GM13976 (cell line): ENCODE measurements at regions not wholly inside any gene's neighbourhood (a gene's known extent, or its start where the extent isn't known, plus 50 kb on each side); places are given as distances from the start of the nearest gene placed in this dataset.

Experiments used
- DNase-seq: peaks from one replicate; pipeline ENCODE4 v3.0.0; 2012; ENCODE audit warnings: low spot score
- CTCF ChIP-seq: IDR thresholded peaks from 2 replicates; pipeline ENCODE4 v1.5.1; 2012; ENCODE audit warnings: borderline replicate concordance, mild to moderate bottlenecking; ENCODE audit not compliant: insufficient read depth; ENCODE audit errors: extremely low read depth, missing control alignments, control extremely low read depth
- in situ Hi-C: fragments of 300-500 bp; cut with MboI; formaldehyde crosslinking; loops from one replicate; pipeline ENCODE4 v1.12.0; 2022; ENCODE audit warnings: low sequenced_read_pairs, mixed read lengths, inconsistent platforms; ENCODE audit not compliant: unreplicated experiment

DNA sequence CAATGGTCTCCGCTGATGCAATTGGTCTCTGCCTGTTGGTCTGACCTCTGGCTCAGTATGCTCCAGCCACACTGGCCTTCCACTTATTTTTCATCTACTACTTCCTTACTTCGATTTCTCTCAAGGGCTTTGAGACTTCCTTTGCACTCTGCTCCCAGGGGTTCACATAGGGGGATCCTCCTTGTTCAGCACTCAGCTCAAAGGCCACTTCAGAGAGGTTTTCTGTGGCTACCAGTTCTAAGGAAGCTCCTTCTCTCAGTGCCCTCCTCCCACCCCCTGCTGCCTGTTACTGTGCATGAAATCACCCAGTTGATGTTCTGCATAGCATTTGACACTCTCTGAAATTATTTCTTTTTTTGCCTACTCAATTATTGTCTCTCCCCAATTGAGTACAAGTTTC, 476.4 kb downstream of the HS3ST3B1 start:
- no peak for TF ChIP-seq CTCF
- DNase-seq = no peak
- in situ Hi-C loops = no loop called here

GRCh38 chr17:14776791-14777190, 475.9 kb downstream of the HS3ST3B1 start:
- in situ Hi-C loops = no loop called here
- DNase-seq = no peak
- TF ChIP-seq CTCF = no peak

GRCh38 chr17:14775731-14776492, 475.0 kb downstream of the HS3ST3B1 start:
- DNase-seq = no peak
- no peak for TF ChIP-seq CTCF
- in situ Hi-C loops = no loop called here

DNA sequence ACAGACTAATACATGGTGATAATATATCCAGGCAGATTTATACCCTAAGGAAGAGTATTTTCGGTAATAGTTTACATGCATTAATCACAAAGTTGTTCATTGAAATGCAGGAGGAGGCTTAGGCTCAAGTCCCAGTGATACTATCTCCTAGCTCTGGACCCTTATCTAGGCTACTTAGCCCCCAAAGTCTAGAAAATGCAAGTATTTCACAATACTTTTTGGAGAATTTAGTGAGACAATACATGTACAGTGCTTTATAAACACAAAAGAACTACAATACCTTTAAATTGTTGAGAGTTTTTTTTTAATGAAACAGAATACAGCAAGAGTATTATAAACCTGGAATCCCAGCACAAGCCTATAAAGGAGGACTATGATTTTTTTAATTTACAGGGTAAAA, 473.9 kb downstream of the HS3ST3B1 start:
- DNase-seq = no peak
- no peak for TF ChIP-seq CTCF
- in situ Hi-C loops = no loop called here

DNA sequence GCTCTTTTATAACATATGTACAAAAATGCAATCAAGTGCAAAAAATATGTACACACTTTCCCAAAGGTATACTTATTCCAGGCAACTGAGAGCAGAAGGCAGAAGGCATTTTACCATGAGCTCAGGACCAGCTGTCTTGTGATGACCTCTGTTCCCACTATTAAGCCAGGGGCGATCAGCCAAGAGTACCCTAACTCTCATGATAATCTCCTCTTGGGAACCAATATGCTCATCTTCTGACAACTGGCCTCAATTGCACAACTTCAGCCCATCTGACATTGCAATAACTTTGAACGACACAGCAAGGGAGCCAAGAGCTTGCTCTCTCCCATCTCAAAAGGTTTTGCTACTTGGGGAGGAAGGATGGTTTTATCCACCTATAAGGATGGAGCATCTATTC, 471.9 kb downstream of the HS3ST3B1 start:
- TF ChIP-seq CTCF = no peak
- no peak for DNase-seq
- in situ Hi-C loops = no loop called here

DNA sequence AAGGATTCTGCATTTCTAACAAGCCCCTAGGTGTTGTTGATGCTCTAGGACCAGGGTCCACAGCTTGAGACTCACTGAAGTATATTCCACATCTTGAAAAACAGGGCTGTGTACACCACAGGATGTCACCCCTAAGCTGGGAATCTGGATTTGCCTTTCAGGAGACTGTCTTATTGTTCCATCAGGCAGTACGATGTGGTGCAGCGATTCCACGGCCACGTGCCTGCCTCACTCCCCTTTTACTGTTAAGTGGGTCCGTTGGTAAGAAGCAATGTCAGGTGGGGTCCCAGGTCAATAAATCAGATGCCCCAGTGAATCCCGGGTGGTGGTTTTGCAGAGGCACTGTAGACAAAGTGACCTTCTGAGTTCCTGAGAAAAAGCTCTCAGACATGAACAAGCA, 470.7 kb downstream of the HS3ST3B1 start:
- TF ChIP-seq CTCF = no peak
- DNase-seq = no peak
- in situ Hi-C loops = no loop called here
